ENCODE measurements at regions not wholly inside any gene's neighbourhood (a gene's known extent, or its start where the extent isn't known, plus 50 kb on each side); places are given as distances from the start of the nearest gene placed in this dataset.

GRCh38 chr2:33670392-33670937 is 71.4 kb upstream of the FAM98A start:
- TF ChIP-seq SP1 (CRISPR knock-in tag; conservative IDR thresholded peaks at IDR 0.05) (no peak), CTCF (IDR thresholded peaks at IDR 0.05) (0 out of 2 replicates have a peak, but pooled peaks have one; percentile 13), EMX1 (CRISPR knock-in tag; IDR thresholded peaks at IDR 0.05) (no peak), ATF6 (CRISPR knock-in tag; IDR thresholded peaks at IDR 0.05) (no peak), TEAD1 (CRISPR knock-in tag; IDR thresholded peaks at IDR 0.05) (no peak), FOXP4 (CRISPR knock-in tag; IDR thresholded peaks at IDR 0.05) (no peak), ZMAT4 (CRISPR knock-in tag; IDR thresholded peaks at IDR 0.05) (no peak), GABPB1 (CRISPR knock-in tag; IDR thresholded peaks at IDR 0.05) (no peak), NR3C1 (CRISPR knock-in tag; conservative IDR thresholded peaks at IDR 0.05; ENCODE audit: low read depth) (no peak), ERG (CRISPR knock-in tag; IDR thresholded peaks at IDR 0.05) (no peak), E2F5 (CRISPR knock-in tag; IDR thresholded peaks at IDR 0.05) (no peak), ETV6 (CRISPR knock-in tag; IDR thresholded peaks at IDR 0.05) (no peak)

Measured in WTC11 (cell line).